ENCODE measurements at regions not wholly inside any gene's neighbourhood (a gene's known extent, or its start where the extent isn't known, plus 50 kb on each side); places are given as distances from the start of the nearest gene placed in this dataset.

GRCh38 chr4:60096676-60097075 is 1103.5 kb upstream of the ADGRL3 start:
- TF ChIP-seq EP300 (IDR thresholded peaks at IDR 0.05) (no peak), CTCF (IDR thresholded peaks at IDR 0.05) (no peak), POLR2A (IDR thresholded peaks at IDR 0.05) (no peak), POLR2AphosphoS5 (IDR thresholded peaks at IDR 0.05) (no peak)

All from sigmoid colon (tissue), 4 donors.